ENCODE measurements at regions not wholly inside any gene's neighbourhood (a gene's known extent, or its start where the extent isn't known, plus 50 kb on each side); places are given as distances from the start of the nearest gene placed in this dataset.

GRCh38 chr7:41197769-41198168, 505.1 kb downstream of the INHBA start:
- TF ChIP-seq CTCF (IDR thresholded peaks at IDR 0.05) (no peak), POLR2A (IDR thresholded peaks at IDR 0.05; ENCODE audit: low read depth) (no peak), EP300 (IDR thresholded peaks at IDR 0.05) (no peak), POLR2AphosphoS5 (IDR thresholded peaks at IDR 0.05) (no peak)
